ENCODE measurements at regions not wholly inside any gene's neighbourhood (a gene's known extent, or its start where the extent isn't known, plus 50 kb on each side); places are given as distances from the start of the nearest gene placed in this dataset.

DNA sequence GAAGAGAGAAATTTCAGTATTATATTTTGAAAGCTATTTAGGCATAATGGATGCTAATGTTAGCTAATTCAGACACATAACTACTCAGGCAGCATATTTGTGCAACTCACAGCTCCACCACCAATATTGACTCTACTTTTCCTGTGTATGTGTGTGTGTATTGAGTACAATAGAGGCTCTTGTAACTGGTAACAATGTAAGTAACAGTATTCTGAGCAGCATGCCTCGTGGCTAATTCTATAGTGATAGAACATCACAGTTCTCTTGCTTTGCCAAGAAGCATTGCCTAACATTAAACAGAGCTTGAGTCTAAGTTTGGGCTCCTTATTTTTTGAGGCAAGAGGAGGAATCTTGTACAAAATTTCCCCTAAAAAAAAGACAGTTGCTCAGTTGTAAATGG is 98.6 kb upstream of the ARHGEF26 start:
- TF ChIP-seq CTCF (conservative IDR thresholded peaks at IDR 0.05; ENCODE audit: low read length) (no peak), EZH2phosphoT487 (IDR thresholded peaks at IDR 0.05; ENCODE audit: borderline replicate concordance, low read depth, low read length) (no peak)
